SU-DHL-6 (cell line): ENCODE measurements at regions not wholly inside any gene's neighbourhood (a gene's known extent, or its start where the extent isn't known, plus 50 kb on each side); places are given as distances from the start of the nearest gene placed in this dataset.

Experiments used
- EZH2phosphoT487 ChIP-seq: fragments of 200-600 bp; sonication (generic), shearing (Covaris generic); conservative IDR thresholded peaks from 2 replicates; pipeline ENCODE4 v1.6.1; 2018; ENCODE audit warnings: mild to moderate bottlenecking, antibody characterized with exemption, low read length, moderate library complexity, mixed read lengths
- TF ChIP-seq, protein P1 (sequence below): fragments of 200-600 bp; sonication (generic); IDR thresholded peaks from one replicate; pipeline ENCODE4 v1.5.1; 2017; ENCODE audit warnings: antibody characterized with exemption, mild to moderate bottlenecking, low read length, moderate library complexity; ENCODE audit not compliant: insufficient read depth, poor library complexity, severe bottlenecking

DNA sequence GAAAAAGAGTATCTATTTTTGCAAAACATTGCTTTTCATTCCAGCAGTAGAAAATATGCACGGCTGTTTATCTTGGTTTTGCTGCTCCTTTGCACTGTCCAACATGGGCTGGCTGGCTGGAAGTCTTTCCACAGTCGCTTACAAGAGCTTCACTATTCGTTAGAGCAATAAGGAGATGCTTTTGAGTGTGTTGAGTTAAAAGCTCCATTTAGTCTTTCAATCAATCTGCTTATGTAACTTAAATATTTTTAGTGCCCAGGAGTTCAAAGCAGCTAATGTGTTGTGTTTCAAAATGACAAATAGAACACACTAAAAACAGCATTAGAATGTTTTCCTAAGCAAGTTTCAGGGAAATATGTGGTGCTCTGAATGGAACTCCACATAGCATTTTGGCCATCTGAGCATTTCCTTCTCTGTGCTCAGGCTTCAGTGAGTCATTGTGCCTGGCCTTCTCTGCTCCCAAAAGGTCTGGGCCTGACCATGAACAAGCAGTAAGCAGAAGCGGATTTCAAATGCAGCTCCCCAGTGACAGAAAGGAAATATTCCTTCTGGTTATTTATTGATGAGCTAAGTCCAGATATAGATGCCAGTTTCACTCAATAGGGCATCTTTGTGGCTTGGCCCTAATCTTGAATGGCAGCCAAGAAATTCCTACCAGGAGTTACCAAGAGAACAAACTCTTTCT lies 580.3 kb downstream of the TENT5A start:
- TF ChIP-seq, protein P1, sequence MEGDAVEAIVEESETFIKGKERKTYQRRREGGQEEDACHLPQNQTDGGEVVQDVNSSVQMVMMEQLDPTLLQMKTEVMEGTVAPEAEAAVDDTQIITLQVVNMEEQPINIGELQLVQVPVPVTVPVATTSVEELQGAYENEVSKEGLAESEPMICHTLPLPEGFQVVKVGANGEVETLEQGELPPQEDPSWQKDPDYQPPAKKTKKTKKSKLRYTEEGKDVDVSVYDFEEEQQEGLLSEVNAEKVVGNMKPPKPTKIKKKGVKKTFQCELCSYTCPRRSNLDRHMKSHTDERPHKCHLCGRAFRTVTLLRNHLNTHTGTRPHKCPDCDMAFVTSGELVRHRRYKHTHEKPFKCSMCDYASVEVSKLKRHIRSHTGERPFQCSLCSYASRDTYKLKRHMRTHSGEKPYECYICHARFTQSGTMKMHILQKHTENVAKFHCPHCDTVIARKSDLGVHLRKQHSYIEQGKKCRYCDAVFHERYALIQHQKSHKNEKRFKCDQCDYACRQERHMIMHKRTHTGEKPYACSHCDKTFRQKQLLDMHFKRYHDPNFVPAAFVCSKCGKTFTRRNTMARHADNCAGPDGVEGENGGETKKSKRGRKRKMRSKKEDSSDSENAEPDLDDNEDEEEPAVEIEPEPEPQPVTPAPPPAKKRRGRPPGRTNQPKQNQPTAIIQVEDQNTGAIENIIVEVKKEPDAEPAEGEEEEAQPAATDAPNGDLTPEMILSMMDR, result no peak
- no peak for TF ChIP-seq EZH2phosphoT487
